A549 (cell line): ENCODE measurements at regions not wholly inside any gene's neighbourhood (a gene's known extent, or its start where the extent isn't known, plus 50 kb on each side); places are given as distances from the start of the nearest gene placed in this dataset.

ENCODE experiments used
- ATAC-seq, 2 experiments: fragments of 200-7000 bp in 1 of 2; fragments of >200 bp in 1 of 2; cut with Nextera tagmentation in 1 of 2; cut with Tn5 transposase in 1 of 2; 3 replicates each; pipeline versions ENCODE4 v1.8.0 to v1.9.1; 2018 to 2020; ENCODE audit warnings: mild to moderate bottlenecking in 1 of 2, moderate library complexity in 1 of 2
- CTCF ChIA-PET: fragments of 300-600 bp; sonication (Branson Sonifier 250); formaldehyde crosslinking; extraction: SDS; loops from one replicate; lab custom pipeline; 2021; ENCODE audit warnings: antibody characterized with exemption, inconsistent platforms; lab: Yijun Ruan, JAX
- POLR2A ChIA-PET: fragments of 350-600 bp; formaldehyde crosslinking; extraction: SDS; loops from one replicate; lab custom pipeline; 2021; ENCODE audit warnings: antibody characterized with exemption, inconsistent platforms; lab: Yijun Ruan, JAX
- DNase-seq, 2 experiments: peaks; one replicate each; pipeline versions ENCODE4 v3.0.0 to v3.0.0-alpha.2; 2011 to 2016; ENCODE audit warnings: low read depth in 1 of 2, low spot score in 1 of 2
- FAIRE-seq: peaks from 2 replicates; lab custom pipeline; 2011; peaks lifted over from hg19 to GRCh38; lab: Jason Lieb, UNC
- H3K27ac ChIP-seq, 2 experiments: fragments of >200 bp; sonication (Bioruptor Twin); formaldehyde crosslinking; 3 replicates each; pipeline ENCODE4 v1.5.1; 2016 to 2017
- H3K4me1 ChIP-seq: fragments of >200 bp; sonication (Bioruptor Twin); formaldehyde crosslinking; 3 replicates; pipeline ENCODE4 v1.6.1; 2016
- H3K4me2 ChIP-seq: fragments of >200 bp; sonication (Bioruptor Twin); formaldehyde crosslinking; 3 replicates; pipeline ENCODE4 v1.6.1; 2016
- H3K4me3 ChIP-seq: fragments of >200 bp; sonication (Bioruptor Twin); formaldehyde crosslinking; 3 replicates; pipeline ENCODE4 v1.5.1; 2016
- H3K9me3 ChIP-seq: fragments of >200 bp; sonication (Bioruptor Twin); formaldehyde crosslinking; 3 replicates; pipeline ENCODE4 v1.6.1; 2016
- CBX2 ChIP-seq: fragments of 200-600 bp; sonication (generic); IDR thresholded peaks from 2 replicates; pipeline ENCODE4 v1.6.1; 2016; ENCODE audit warnings: low read depth, mild to moderate bottlenecking, borderline replicate concordance
- CHD4 ChIP-seq: fragments of 200-600 bp; sonication (generic); IDR thresholded peaks from 2 replicates; pipeline ENCODE4 v1.6.1; 2016; ENCODE audit warnings: antibody characterized with exemption, mild to moderate bottlenecking, borderline replicate concordance
- EP300 ChIP-seq, 2 experiments: fragments of >200 bp; sonication (Bioruptor Twin); formaldehyde crosslinking; IDR thresholded peaks; 2 replicates in 1 of 2; 3 replicates in 1 of 2; pipeline ENCODE4 v1.6.1; 2016 to 2017
- FOSB ChIP-seq: fragments of 250-450 bp; sonication (Bioruptor Pico); IDR thresholded peaks from 2 replicates; pipeline ENCODE4 v1.5.0; 2020; ENCODE audit warnings: mild to moderate bottlenecking, moderate library complexity
- FOXS1 ChIP-seq: fragments of 250-450 bp; sonication (Bioruptor Pico); IDR thresholded peaks from 2 replicates; pipeline ENCODE4 v1.5.0; 2020; ENCODE audit warnings: mild to moderate bottlenecking, moderate library complexity
- HEYL ChIP-seq: fragments of 250-450 bp; sonication (Bioruptor Pico); IDR thresholded peaks from 2 replicates; pipeline ENCODE4 v1.8.0; 2021; ENCODE audit warnings: mild to moderate bottlenecking, moderate library complexity
- HMGXB4 ChIP-seq: fragments of 250-450 bp; sonication (Bioruptor Pico); IDR thresholded peaks from 2 replicates; pipeline ENCODE4 v1.5.0; 2021; ENCODE audit warnings: mild to moderate bottlenecking, moderate library complexity, borderline replicate concordance
- HOXA7 ChIP-seq: fragments of 250-450 bp; sonication (Bioruptor Pico); IDR thresholded peaks from 2 replicates; pipeline ENCODE4 v1.5.0; 2020; ENCODE audit warnings: mild to moderate bottlenecking, moderate library complexity
- HOXB5 ChIP-seq: fragments of 250-450 bp; sonication (Bioruptor Pico); IDR thresholded peaks from 2 replicates; pipeline ENCODE4 v1.5.0; 2020; ENCODE audit warnings: mild to moderate bottlenecking, moderate library complexity
- JUN ChIP-seq, 2 experiments: fragments of >200 bp; sonication (Bioruptor Twin); formaldehyde crosslinking; IDR thresholded peaks; 2 replicates in 1 of 2; 3 replicates in 1 of 2; pipeline ENCODE4 v1.6.1; 2016 to 2017
- KDM1A ChIP-seq: fragments of 200-600 bp; sonication (generic); IDR thresholded peaks from 2 replicates; pipeline ENCODE4 v1.6.1; 2016; ENCODE audit warnings: low read depth, mild to moderate bottlenecking
- KDM5A ChIP-seq: fragments of 200-600 bp; sonication (generic); IDR thresholded peaks from 2 replicates; pipeline ENCODE4 v1.6.1; 2016; ENCODE audit warnings: antibody characterized with exemption, mild to moderate bottlenecking
- MAFK ChIP-seq: fragments of 450-650 bp; IDR thresholded peaks from 2 replicates; pipeline ENCODE4 v1.6.1; 2014; ENCODE audit not compliant: partially characterized antibody
- NR3C1 ChIP-seq: fragments of >200 bp; sonication (Bioruptor Twin); formaldehyde crosslinking; IDR thresholded peaks from 3 replicates; pipeline ENCODE4 v1.6.1; 2017
- RARB ChIP-seq: fragments of 250-450 bp; sonication (Bioruptor Pico); IDR thresholded peaks from 2 replicates; pipeline ENCODE4 v1.8.0; 2021; ENCODE audit warnings: mild to moderate bottlenecking, moderate library complexity
- RCOR1 ChIP-seq: fragments of 150-350 bp; IDR thresholded peaks from 2 replicates; pipeline ENCODE4 v1.6.1; 2014; ENCODE audit warnings: antibody characterized with exemption, low read length, low read depth
- SMC3 ChIP-seq: fragments of >200 bp; sonication (Bioruptor Twin); formaldehyde crosslinking; IDR thresholded peaks from 3 replicates; pipeline ENCODE4 v1.6.1; 2018; ENCODE audit warnings: inconsistent platforms
- USF2 ChIP-seq: fragments of 450-650 bp; IDR thresholded peaks from 2 replicates; pipeline ENCODE4 v1.6.1; 2014; ENCODE audit warnings: antibody characterized with exemption
- ZFP36 ChIP-seq: fragments of 450-650 bp; IDR thresholded peaks from 2 replicates; pipeline ENCODE4 v1.6.1; 2014; ENCODE audit warnings: borderline replicate concordance; ENCODE audit not compliant: partially characterized antibody
- WGBS: methylation state at CpG from one replicate; pipeline ENCODE4 v1.1.6; 2017; ENCODE audit errors: missing lambda C conversion rate; 5-methylcytosine and 5-hydroxymethylcytosine counted together

GRCh38 chr12:91289072-91289471, 106.5 kb upstream of the DCN start:
- Histone ChIP-seq H3K4me2 (no peak overlapping the region), H3K9me3 (no peaks in the 10 kb centered on the region), H3K4me3 (no peak overlapping the region), H3K4me1 (no peaks in the 10 kb centered on the region), H3K27ac (no peak overlapping the region)
- no peak for FAIRE-seq
- ATAC-seq: no peak
- 0% methylated on average over 1 of the region's 1 CpG for WGBS
- ChIA-PET CTCF (no interaction called here), POLR2A (no interaction called here)
- peak; percentile 33 for TF ChIP-seq MAFK
- TF ChIP-seq FOSB (CRISPR knock-in tag): no peak
- DNase-seq: no peak

- ATAC-seq (no peak), DNase-seq (no peak), FAIRE-seq (no peak)
- CTCF ChIA-PET: interaction anchor here (1.0 kb wide), 1 partner anchor 39 kb away, joined by 3 read pairs; no protein-coding TSS in a partner anchor
- POLR2A ChIA-PET: no interaction called here
- Histone ChIP-seq H3K4me1 (no peaks in the 10 kb centered on the region), H3K9me3 (no peaks in the 10 kb centered on the region), H3K4me3 (no peak overlapping the region), H3K4me2 (no peak overlapping the region), H3K27ac (no peak overlapping the region)
- 22% methylated on average over 3 of the region's 3 CpGs for WGBS
- TF ChIP-seq EP300 (IDR thresholded peaks at IDR 0.05) (no peak), RCOR1 (no peak), HOXA7 (CRISPR knock-in tag) (no peak), RARB (CRISPR knock-in tag) (no peak), KDM5A (no peak), HEYL (CRISPR knock-in tag) (no peak)
Observed at GRCh38 chr12:91287753-91288152, 105.1 kb upstream of the DCN start.

- no peak for TF ChIP-seq USF2
- TF ChIP-seq NR3C1: no peak
- no peak for DNase-seq
- ChIA-PET POLR2A (no interaction called here), CTCF (no interaction called here)
- Histone ChIP-seq H3K4me2 (no peak overlapping the region), H3K4me3 (no peak overlapping the region), H3K27ac (no peak overlapping the region), H3K9me3 (no peaks in the 10 kb centered on the region), H3K4me1 (no peaks in the 10 kb centered on the region)
- FAIRE-seq: no peak
- no peak for ATAC-seq
Observed at GRCh38 chr12:91278126-91278525, 95.5 kb upstream of the DCN start.

- CTCF ChIA-PET: no interaction called here
- no peaks in the 10 kb centered on the region for H3K9me3 ChIP-seq
- WGBS: 39% methylated on average over 2 of the region's 2 CpGs
- no peak for TF ChIP-seq KDM1A
- no peak for TF ChIP-seq SMC3
- no peak for TF ChIP-seq EP300 (IDR thresholded peaks at IDR 0.05)
- TF ChIP-seq, all 56 proteins: peak for 0
- Histone ChIP-seq H3K4me2 (no peak overlapping the region), H3K4me1 (no peaks in the 10 kb centered on the region), H3K27ac (no peak overlapping the region), H3K4me3 (no peak overlapping the region)
- no peak for ATAC-seq
- no peak for FAIRE-seq
- POLR2A ChIA-PET: no interaction called here
- DNase-seq: no peak
Observed at GRCh38 chr12:91276509-91276908, 93.9 kb upstream of the DCN start.

- Histone ChIP-seq H3K27ac (no peak overlapping the region), H3K4me1 (no peaks in the 10 kb centered on the region), H3K4me2 (no peak overlapping the region), H3K9me3 (no peaks in the 10 kb centered on the region), H3K4me3 (no peak overlapping the region)
- no peak for TF ChIP-seq CBX2
- TF ChIP-seq HEYL (CRISPR knock-in tag): no peak
- TF ChIP-seq ZFP36: no peak
- TF ChIP-seq JUN (IDR thresholded peaks at IDR 0.05): no peak
- TF ChIP-seq FOXS1 (CRISPR knock-in tag): no peak
- no peak for TF ChIP-seq SMC3
- TF ChIP-seq CHD4: no peak
- TF ChIP-seq HOXB5 (CRISPR knock-in tag): no peak
- TF ChIP-seq MAFK: no peak
- no peak for TF ChIP-seq HMGXB4 (CRISPR knock-in tag)
- WGBS: 15% methylated on average over 1 of the region's 1 CpG
- ChIA-PET POLR2A (no interaction called here), CTCF (no interaction called here)
- FAIRE-seq (no peak), DNase-seq (no peak), ATAC-seq (no peak)
Observed at GRCh38 chr12:91275321-91275720, 92.7 kb upstream of the DCN start.
